ENCODE measurements at regions not wholly inside any gene's neighbourhood (a gene's known extent, or its start where the extent isn't known, plus 50 kb on each side); places are given as distances from the start of the nearest gene placed in this dataset.

- Histone ChIP-seq H3K4me3 (no peak overlapping the region), H3K4me1 (no peaks in the 10 kb centered on the region), H3K9me3 (no peaks in the 10 kb centered on the region), H3K36me3 (no peaks in the 10 kb centered on the region), H3K27ac (no peak overlapping the region), H3K27me3 (no peaks in the 10 kb centered on the region)
- DNase-seq: no peak
- intact Hi-C loops (cut with DNase I; ENCODE audit: low total_unique reads): no loop called here
- TF ChIP-seq CTCF (IDR thresholded peaks at IDR 0.05 in 4 of 5, conservative IDR thresholded peaks at IDR 0.05 in 1 of 5) (no peak), POLR2A (IDR thresholded peaks at IDR 0.05) (no peak)
- in situ Hi-C loops (cut with MboI; ENCODE audit: low sequenced_read_pairs in 4 of 4): no loop called here
- ATAC-seq: no peak
Measured at GRCh38 chr14:71524320-71524982, 407.8 kb upstream of the RGS6 start.

GRCh38 chr14:71525663-71526221 lies 406.5 kb upstream of the RGS6 start:
- H3K27me3 ChIP-seq: no peaks in the 10 kb centered on the region
- ATAC-seq (no peak), DNase-seq (no peak)
- H3K4me1 ChIP-seq: peaks cover 0 to 5% of the 10 kb centered on the region in 2 donors
- H3K27ac ChIP-seq: no peak overlapping the region
- no peaks in the 10 kb centered on the region for H3K36me3 ChIP-seq
- intact Hi-C loops (cut with DNase I; ENCODE audit: low total_unique reads) (no loop called here), in situ Hi-C loops (cut with MboI; ENCODE audit: low sequenced_read_pairs in 4 of 4) (no loop called here)
- no peak for TF ChIP-seq CTCF (IDR thresholded peaks at IDR 0.05 in 4 of 5, conservative IDR thresholded peaks at IDR 0.05 in 1 of 5)
- no peak for TF ChIP-seq POLR2A (IDR thresholded peaks at IDR 0.05)
- H3K9me3 ChIP-seq: no peaks in the 10 kb centered on the region
- H3K4me3 ChIP-seq: no peak overlapping the region

- in situ Hi-C loops (cut with MboI; ENCODE audit: low sequenced_read_pairs in 4 of 4) (no loop called here), intact Hi-C loops (cut with DNase I; ENCODE audit: low total_unique reads) (no loop called here)
- Histone ChIP-seq H3K4me3 (no peak overlapping the region), H3K4me1 (peaks cover 0 to 5% of the 10 kb centered on the region in 2 donors), H3K27ac (no peak overlapping the region), H3K27me3 (no peaks in the 10 kb centered on the region), H3K9me3 (no peaks in the 10 kb centered on the region), H3K36me3 (no peaks in the 10 kb centered on the region)
- no peak for ATAC-seq
- DNase-seq: no peak
- TF ChIP-seq POLR2A (IDR thresholded peaks at IDR 0.05) (no peak), CTCF (IDR thresholded peaks at IDR 0.05 in 4 of 5, conservative IDR thresholded peaks at IDR 0.05 in 1 of 5) (no peak)
Measured at GRCh38 chr14:71526388-71526787, 405.8 kb upstream of the RGS6 start.

- H3K27ac ChIP-seq: no peak overlapping the region
- in situ Hi-C loops (cut with MboI; ENCODE audit: low sequenced_read_pairs in 4 of 4) (no loop called here), intact Hi-C loops (cut with DNase I; ENCODE audit: low total_unique reads) (no loop called here)
- no peak for DNase-seq
- H3K9me3 ChIP-seq: no peaks in the 10 kb centered on the region
- H3K4me1 ChIP-seq: peaks cover 0 to 5% of the 10 kb centered on the region in 2 donors
- no peak for TF ChIP-seq POLR2A (IDR thresholded peaks at IDR 0.05)
- no peak for TF ChIP-seq CTCF (IDR thresholded peaks at IDR 0.05 in 4 of 5, conservative IDR thresholded peaks at IDR 0.05 in 1 of 5)
- H3K4me3 ChIP-seq: no peak overlapping the region
- no peaks in the 10 kb centered on the region for H3K27me3 ChIP-seq
- no peak for ATAC-seq
- no peaks in the 10 kb centered on the region for H3K36me3 ChIP-seq
Measured at GRCh38 chr14:71527838-71528237, 404.4 kb upstream of the RGS6 start.

Data from gastrocnemius medialis (tissue), 4 donors.